Lower leg skin (tissue), 4 donors: ENCODE measurements at regions not wholly inside any gene's neighbourhood (a gene's known extent, or its start where the extent isn't known, plus 50 kb on each side); places are given as distances from the start of the nearest gene placed in this dataset.

Experiments used
- DNase-seq, 2 donors: peaks; one replicate each; pipeline ENCODE4 v3.0.0-alpha.2; 2019; ENCODE audit warnings: low spot score in 2 of 2
- H3K4me3 ChIP-seq: fragments of 200-600 bp; sonication (generic); 2 replicates; pipeline ENCODE4 v1.5.1; 2017; ENCODE audit warnings: mild to moderate bottlenecking, low read depth; ENCODE audit not compliant: poor library complexity, severe bottlenecking
- POLR2A ChIP-seq, 2 donors: fragments of 450-650 bp; IDR thresholded peaks; one replicate each; pipeline ENCODE4 v1.6.1; 2016 to 2017; ENCODE audit warnings: antibody characterized with exemption in 2 of 2, mild to moderate bottlenecking in 1 of 2, moderate library complexity in 1 of 2
- WGBS, 2 donors: methylation state at CpG; one replicate each; pipeline ENCODE4 v1.1.5; 2018; 5-methylcytosine and 5-hydroxymethylcytosine counted together
- intact Hi-C: fragments of 100-400 bp; cut with DNase I; formaldehyde crosslinking; loops from one replicate; pipeline ENCODE4 v1.15.0; 2023; ENCODE audit warnings: low total_unique reads
- TF ChIP-seq, protein P1 (sequence below), 3 donors: fragments of 450-650 bp; IDR thresholded peaks; one replicate each; pipeline ENCODE4 v1.5.1; 2016; ENCODE audit warnings: antibody characterized with exemption in 3 of 3, mild to moderate bottlenecking in 3 of 3, moderate library complexity in 2 of 3

GRCh38 chr15:62495670-62496614 lies 330.9 kb upstream of the C2CD4B start:
- 36 to 39% methylated on average over 9 of the region's 9 CpGs for WGBS, 2 donors
- intact Hi-C loops = no loop called here
- no peak for TF ChIP-seq POLR2A (IDR thresholded peaks at IDR 0.05)
- TF ChIP-seq, protein P1, sequence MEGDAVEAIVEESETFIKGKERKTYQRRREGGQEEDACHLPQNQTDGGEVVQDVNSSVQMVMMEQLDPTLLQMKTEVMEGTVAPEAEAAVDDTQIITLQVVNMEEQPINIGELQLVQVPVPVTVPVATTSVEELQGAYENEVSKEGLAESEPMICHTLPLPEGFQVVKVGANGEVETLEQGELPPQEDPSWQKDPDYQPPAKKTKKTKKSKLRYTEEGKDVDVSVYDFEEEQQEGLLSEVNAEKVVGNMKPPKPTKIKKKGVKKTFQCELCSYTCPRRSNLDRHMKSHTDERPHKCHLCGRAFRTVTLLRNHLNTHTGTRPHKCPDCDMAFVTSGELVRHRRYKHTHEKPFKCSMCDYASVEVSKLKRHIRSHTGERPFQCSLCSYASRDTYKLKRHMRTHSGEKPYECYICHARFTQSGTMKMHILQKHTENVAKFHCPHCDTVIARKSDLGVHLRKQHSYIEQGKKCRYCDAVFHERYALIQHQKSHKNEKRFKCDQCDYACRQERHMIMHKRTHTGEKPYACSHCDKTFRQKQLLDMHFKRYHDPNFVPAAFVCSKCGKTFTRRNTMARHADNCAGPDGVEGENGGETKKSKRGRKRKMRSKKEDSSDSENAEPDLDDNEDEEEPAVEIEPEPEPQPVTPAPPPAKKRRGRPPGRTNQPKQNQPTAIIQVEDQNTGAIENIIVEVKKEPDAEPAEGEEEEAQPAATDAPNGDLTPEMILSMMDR (IDR thresholded peaks at IDR 0.05) = no peak
- peak in 1 of 2 donors; percentile 44 for DNase-seq
- H3K4me3 ChIP-seq = no peak overlapping the region

DNA sequence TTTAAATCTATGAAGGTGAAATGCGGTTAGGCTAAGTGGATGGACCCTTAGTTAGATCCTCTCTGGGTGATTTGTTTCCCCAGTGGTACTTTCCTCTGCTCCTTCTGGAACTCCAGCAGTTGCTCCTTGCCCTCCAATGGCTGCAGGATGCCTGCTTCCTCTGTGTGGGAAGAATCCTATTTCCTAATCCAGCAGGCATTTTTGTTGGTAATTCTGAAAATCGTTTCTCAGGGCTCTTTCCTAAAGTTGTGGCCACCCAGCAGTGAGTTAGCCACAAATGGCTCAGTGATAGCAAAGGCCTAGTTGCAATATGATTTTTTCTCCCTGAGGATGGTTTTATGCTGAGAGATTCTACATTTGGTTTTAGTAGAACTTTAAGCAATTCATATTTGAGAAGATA lies 332.3 kb upstream of the C2CD4B start:
- intact Hi-C loops = no loop called here
- 73 to 80% methylated on average over 2 of the region's 2 CpGs for WGBS, 2 donors
- TF ChIP-seq POLR2A (IDR thresholded peaks at IDR 0.05) = no peak
- TF ChIP-seq, protein P1 (IDR thresholded peaks at IDR 0.05) = no peak
- H3K4me3 ChIP-seq = no peak overlapping the region
- no peak for DNase-seq

GRCh38 chr15:62498278-62498677 lies 333.2 kb upstream of the C2CD4B start:
- WGBS, 2 donors = 93 to 96% methylated on average over 4 of the region's 4 CpGs
- DNase-seq = no peak
- intact Hi-C loops = no loop called here
- no peak overlapping the region for H3K4me3 ChIP-seq
- TF ChIP-seq, protein P1 (IDR thresholded peaks at IDR 0.05) = no peak
- TF ChIP-seq POLR2A (IDR thresholded peaks at IDR 0.05) = no peak

- no peak for DNase-seq
Observed at GRCh38 chr15:62498712-62499111, 333.6 kb upstream of the C2CD4B start.

GRCh38 chr15:62500325-62500724 lies 335.2 kb upstream of the C2CD4B start:
- TF ChIP-seq POLR2A (IDR thresholded peaks at IDR 0.05) = no peak
- TF ChIP-seq, protein P1 (IDR thresholded peaks at IDR 0.05) = no peak
- H3K4me3 ChIP-seq = no peak overlapping the region
- no peak for DNase-seq
- intact Hi-C loops = no loop called here
- WGBS, 2 donors = 81 to 85% methylated on average over 1 of the region's 1 CpG

More at GRCh38 chr15:62498712-62499111, 333.6 kb upstream of the C2CD4B start:
- 95 to 100% methylated on average over 1 of the region's 1 CpG for WGBS, 2 donors
- no peak for TF ChIP-seq POLR2A (IDR thresholded peaks at IDR 0.05)
- TF ChIP-seq, protein P1 (IDR thresholded peaks at IDR 0.05) = no peak
- intact Hi-C loops = no loop called here
- H3K4me3 ChIP-seq = no peak overlapping the region
